BE2C (cell line): ENCODE measurements at regions not wholly inside any gene's neighbourhood (a gene's known extent, or its start where the extent isn't known, plus 50 kb on each side); places are given as distances from the start of the nearest gene placed in this dataset.

ENCODE experiments used
- DNase-seq: peaks from one replicate; pipeline ENCODE4 v3.0.0-alpha.2; 2020
- H3K27me3 ChIP-seq: fragments of 250-450 bp; sonication (Bioruptor Pico); 2 replicates; pipeline ENCODE4 v1.5.1; 2020; ENCODE audit warnings: mild to moderate bottlenecking
- H3K36me3 ChIP-seq: fragments of 250-450 bp; sonication (Bioruptor Pico); 2 replicates; pipeline ENCODE4 v1.5.1; 2020; ENCODE audit warnings: mild to moderate bottlenecking
- H3K4me1 ChIP-seq: fragments of 250-450 bp; sonication (Bioruptor Pico); 2 replicates; pipeline ENCODE4 v1.5.1; 2020
- H3K4me3 ChIP-seq: 2 replicates; pipeline ENCODE4 v1.5.1; 2011; ENCODE audit warnings: low read depth, low read length
- H3K9me3 ChIP-seq: fragments of 250-450 bp; sonication (Bioruptor Pico); 2 replicates; pipeline ENCODE4 v1.5.1; 2020
- CTCF ChIP-seq: IDR thresholded peaks from 2 replicates; pipeline ENCODE4 v1.5.1; 2012; ENCODE audit warnings: mild to moderate bottlenecking, low read depth, low read length

GRCh38 chr1:213776969-213777368, 210.8 kb upstream of the PROX1 start:
- Histone ChIP-seq H3K9me3 (no peaks in the 10 kb centered on the region), H3K4me1 (no peaks in the 10 kb centered on the region), H3K4me3 (no peak overlapping the region), H3K27me3 (no peaks in the 10 kb centered on the region), H3K36me3 (no peaks in the 10 kb centered on the region)
- no peak for TF ChIP-seq CTCF
- DNase-seq = no peak

GRCh38 chr1:213779228-213779627, 208.5 kb upstream of the PROX1 start:
- H3K27me3 ChIP-seq = no peaks in the 10 kb centered on the region
- no peak for TF ChIP-seq CTCF
- H3K4me1 ChIP-seq = no peaks in the 10 kb centered on the region
- no peak overlapping the region for H3K4me3 ChIP-seq
- H3K9me3 ChIP-seq = no peaks in the 10 kb centered on the region
- no peak for DNase-seq
- H3K36me3 ChIP-seq = no peaks in the 10 kb centered on the region

- Histone ChIP-seq H3K4me1 (no peaks in the 10 kb centered on the region), H3K4me3 (no peak overlapping the region), H3K36me3 (no peaks in the 10 kb centered on the region), H3K9me3 (no peaks in the 10 kb centered on the region), H3K27me3 (no peaks in the 10 kb centered on the region)
- no peak for TF ChIP-seq CTCF
- DNase-seq = no peak
Observed at GRCh38 chr1:213782941-213783672, 204.7 kb upstream of the PROX1 start.

- Histone ChIP-seq H3K4me3 (no peak overlapping the region), H3K36me3 (no peaks in the 10 kb centered on the region), H3K9me3 (no peaks in the 10 kb centered on the region), H3K4me1 (no peaks in the 10 kb centered on the region), H3K27me3 (no peaks in the 10 kb centered on the region)
- no peak for DNase-seq
- no peak for TF ChIP-seq CTCF
Observed at GRCh38 chr1:213783893-213784292, 203.9 kb upstream of the PROX1 start.

- no peak for TF ChIP-seq CTCF
- no peaks in the 10 kb centered on the region for H3K36me3 ChIP-seq
- no peak for DNase-seq
- H3K27me3 ChIP-seq = no peaks in the 10 kb centered on the region
- H3K9me3 ChIP-seq = no peaks in the 10 kb centered on the region
- H3K4me3 ChIP-seq = no peak overlapping the region
- H3K4me1 ChIP-seq = no peaks in the 10 kb centered on the region
Observed at GRCh38 chr1:213786683-213787082, 201.1 kb upstream of the PROX1 start.

GRCh38 chr1:213790565-213790964, 197.2 kb upstream of the PROX1 start:
- Histone ChIP-seq H3K4me3 (no peak overlapping the region), H3K36me3 (no peaks in the 10 kb centered on the region), H3K4me1 (no peaks in the 10 kb centered on the region), H3K27me3 (no peaks in the 10 kb centered on the region), H3K9me3 (no peaks in the 10 kb centered on the region)
- no peak for TF ChIP-seq CTCF
- DNase-seq = no peak
